Sciatic nerve (tissue), 2 donors: ENCODE measurements at regions not wholly inside any gene's neighbourhood (a gene's known extent, or its start where the extent isn't known, plus 50 kb on each side); places are given as distances from the start of the nearest gene placed in this dataset.
"Not testable (repeated sequence)": the region's sequence is repeated elsewhere in the genome, so short reads cannot be mapped to it uniquely, and the experiment has no call there.

ENCODE experiments used
- ATAC-seq: fragments of 200-7000 bp; cut with Tn5 transposase; one replicate; pipeline ENCODE4 v1.9.1; 2020; ENCODE audit warnings: mild to moderate bottlenecking, moderate library complexity
- DNase-seq: peaks from one replicate; pipeline ENCODE4 v3.0.0-alpha.2; 2020; ENCODE audit warnings: low spot score
- intact Hi-C: fragments of 100-400 bp; cut with DNase I; formaldehyde crosslinking; loops from one replicate; pipeline ENCODE4 v1.14.2; 2022
- donor health status: DM: no; HTN: no; CAD: no.
- donor health status: DM: no; HTN: no; CAD: no.

DNA sequence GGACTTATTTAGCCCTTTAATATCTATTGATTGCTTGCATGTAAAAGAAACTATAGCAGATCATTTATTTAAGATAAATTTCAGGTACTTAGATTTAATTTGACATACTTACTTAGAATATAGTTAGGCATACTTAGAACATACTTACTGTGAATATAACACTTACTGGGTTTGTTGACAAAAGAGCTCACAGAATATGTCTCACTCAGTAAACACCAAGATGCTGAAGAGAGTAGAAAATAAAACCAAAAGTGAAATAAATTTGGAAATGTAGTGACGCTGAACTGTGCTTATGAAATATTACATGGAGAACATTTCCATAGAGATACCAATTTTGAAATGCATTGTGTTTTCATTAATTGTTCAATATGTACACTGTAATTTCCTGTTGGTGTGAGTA lies 615.4 kb upstream of the MAN1A1 start:
- ATAC-seq (no peak), DNase-seq (no peak)
- intact Hi-C loops, result no loop called here

DNA sequence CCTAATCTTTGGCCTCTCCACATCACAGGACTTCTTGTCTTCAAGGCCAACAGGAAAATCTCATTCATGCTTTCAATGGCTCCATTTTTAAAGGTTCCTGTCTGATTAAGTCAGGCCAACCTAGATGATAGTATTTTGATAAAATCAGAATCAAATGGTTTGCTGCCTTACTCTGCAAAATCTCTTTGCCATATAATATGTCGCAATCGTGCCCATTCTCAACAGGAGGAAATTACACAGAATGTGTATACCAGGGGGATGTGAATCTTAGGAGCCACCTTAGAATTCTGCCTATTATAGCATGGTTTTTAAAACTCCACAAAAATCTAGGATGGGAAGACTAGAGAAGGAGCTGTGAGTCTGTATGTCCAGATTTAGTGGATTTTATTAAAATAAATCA lies 612.9 kb upstream of the MAN1A1 start:
- intact Hi-C loops, result no loop called here
- DNase-seq, result no peak

DNA sequence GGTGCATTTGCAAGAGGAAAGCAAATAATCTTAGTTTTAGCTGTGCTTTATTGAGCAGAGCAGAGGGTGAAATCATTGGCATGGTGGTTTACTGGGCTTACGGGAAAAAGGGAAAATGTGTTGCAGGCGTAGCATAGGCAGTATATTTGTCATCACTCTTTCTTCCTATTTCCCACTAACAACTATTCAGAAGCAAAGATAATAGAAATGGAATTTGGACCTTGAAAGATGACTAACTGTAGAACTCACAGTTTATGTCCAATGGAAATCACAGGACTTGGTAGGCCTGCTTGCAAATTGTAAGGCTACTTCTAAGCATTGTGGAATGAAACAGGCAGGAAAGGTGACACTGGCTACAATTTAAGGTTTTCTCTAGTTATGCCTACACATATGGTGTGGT lies 611.9 kb upstream of the MAN1A1 start:
- ATAC-seq (no peak), DNase-seq (no peak)
- intact Hi-C loops, result no loop called here

More for the DNA sequence above, 612.9 kb upstream of the MAN1A1 start:
- no peak for ATAC-seq

DNA sequence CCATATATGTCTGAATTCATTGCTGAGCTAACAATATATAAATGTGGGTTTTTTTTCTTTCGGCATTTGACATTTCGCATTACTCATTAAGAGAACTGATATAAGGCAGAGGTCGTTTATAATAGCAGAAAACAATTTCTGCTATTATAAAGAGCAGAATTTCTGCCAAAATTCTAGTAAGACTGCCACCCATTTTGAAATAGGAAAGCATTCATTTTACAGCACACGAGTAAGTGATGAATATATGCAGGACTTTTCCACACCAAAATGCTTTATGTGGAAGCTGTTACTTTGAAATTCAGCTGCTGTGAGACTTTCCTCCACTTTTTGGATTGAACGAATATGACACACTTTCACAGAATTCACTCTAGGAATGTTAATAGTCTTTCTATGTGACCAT lies 610.9 kb upstream of the MAN1A1 start:
- DNase-seq (no peak), ATAC-seq (no peak)
- intact Hi-C loops, result no loop called here

DNA sequence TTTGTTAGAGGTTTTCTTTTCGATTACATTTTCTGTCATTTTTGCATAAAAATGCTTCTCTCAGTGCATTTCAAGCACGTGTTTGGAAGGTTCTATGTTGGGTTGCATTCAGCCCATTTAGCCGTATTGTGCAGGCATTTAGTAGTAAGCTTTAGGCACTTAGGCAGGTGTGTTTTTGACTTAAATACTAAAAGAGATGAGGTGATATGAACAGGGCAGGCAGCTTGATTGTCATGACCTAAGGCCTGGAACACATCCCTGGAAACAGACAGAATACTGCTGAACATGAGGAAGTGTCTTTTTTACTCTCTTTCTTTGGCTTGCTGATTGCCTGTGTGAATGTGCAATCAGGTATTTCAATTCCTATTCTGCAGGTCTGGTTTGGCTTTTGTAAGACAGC lies 610.5 kb upstream of the MAN1A1 start:
- intact Hi-C loops, result no loop called here
- ATAC-seq, result no peak
- DNase-seq, result no peak

DNA sequence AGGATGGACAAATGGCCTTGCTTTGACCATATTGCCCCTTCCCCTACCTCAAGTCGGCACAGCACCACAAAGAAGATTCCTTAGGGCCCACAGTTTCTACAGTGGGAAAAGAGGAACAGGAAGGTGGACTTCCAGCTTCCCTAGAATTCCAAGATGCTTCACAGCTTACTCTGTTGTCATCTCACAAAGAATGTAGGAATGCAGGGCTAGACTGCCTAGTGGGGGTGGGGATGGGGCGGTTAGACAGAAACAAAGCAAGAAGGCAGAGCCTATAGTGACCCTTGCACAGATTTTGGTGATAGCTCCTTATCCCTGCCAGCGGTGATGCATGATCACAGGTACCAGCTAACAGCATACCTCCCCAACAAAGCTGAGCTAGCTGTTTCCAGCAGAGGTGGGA lies 607.6 kb upstream of the MAN1A1 start:
- no peak for ATAC-seq
- DNase-seq, result no peak
- intact Hi-C loops, result no loop called here

DNA sequence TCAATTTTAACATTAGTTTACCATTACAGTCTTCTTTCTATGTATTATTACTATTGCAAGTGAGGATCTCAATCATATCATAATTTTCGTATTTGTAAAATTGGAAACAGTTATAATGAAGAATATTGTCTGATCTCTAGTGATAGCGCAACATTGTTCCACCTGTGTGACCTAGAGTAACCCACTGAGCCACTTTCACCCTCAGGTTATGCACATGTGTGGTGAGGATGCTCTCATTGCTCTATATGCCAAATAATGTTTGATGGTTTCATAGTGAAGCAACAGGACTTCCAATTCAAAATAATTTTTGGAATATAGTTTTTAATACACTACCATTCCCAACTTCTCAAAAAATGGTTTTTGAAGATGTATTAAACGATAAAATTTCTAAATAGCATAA lies 603.1 kb upstream of the MAN1A1 start:
- intact Hi-C loops, result no loop called here
- ATAC-seq (no peak), DNase-seq (no peak)

DNA sequence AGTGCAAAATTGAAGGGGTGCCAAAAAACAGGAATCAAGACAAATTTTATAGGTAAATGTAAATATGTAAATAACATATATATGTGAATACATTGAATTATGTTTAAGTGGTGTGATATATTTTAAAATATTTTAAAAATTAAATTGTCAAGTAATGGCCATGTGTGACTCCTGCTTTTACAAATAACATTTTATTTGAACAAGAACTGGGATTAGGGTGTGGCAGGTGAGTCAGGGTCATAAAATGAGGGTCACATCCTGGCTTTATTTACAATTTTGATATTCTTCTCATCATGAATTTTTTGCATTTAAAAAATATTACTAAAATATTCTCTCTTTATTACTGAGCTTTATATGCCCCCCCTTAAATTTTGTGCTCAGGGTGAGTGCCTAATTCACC lies 601.1 kb upstream of the MAN1A1 start:
- no peak for DNase-seq
- intact Hi-C loops, result no loop called here
- no peak for ATAC-seq

DNA sequence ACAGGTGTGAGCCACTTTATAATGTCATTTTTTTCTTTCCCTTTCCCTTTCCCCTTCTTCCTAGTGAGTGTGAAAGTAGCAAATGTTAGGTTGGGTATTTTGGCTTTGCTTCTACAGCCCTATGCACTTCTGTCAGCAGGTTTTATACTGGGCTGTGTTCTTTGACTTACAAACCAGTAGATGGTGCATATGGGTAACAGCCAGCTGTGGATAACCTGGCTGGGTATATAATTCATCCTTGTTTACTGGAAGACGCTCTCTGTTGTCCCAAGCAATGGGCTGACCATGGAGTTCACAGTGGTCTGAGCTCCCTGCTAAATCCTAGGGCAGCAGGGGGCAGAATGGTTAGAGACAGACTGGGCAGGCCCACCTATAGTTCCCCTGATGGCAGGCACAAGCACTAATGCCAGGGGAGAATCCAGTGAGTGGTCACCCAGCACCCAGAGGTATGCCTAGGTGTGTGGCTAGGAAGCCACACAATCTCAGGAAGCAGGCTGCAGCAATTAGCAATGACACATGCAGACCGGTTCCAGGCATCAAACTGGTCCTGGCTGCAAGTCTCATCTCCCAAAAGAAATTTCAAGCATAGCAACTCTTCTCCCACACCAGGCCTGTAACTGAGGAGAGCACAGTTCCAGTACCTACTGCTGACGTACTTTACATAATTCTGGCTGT lies 592.7 kb upstream of the MAN1A1 start:
- ATAC-seq, result no peak
- no peak for DNase-seq
- intact Hi-C loops, result no loop called here

DNA sequence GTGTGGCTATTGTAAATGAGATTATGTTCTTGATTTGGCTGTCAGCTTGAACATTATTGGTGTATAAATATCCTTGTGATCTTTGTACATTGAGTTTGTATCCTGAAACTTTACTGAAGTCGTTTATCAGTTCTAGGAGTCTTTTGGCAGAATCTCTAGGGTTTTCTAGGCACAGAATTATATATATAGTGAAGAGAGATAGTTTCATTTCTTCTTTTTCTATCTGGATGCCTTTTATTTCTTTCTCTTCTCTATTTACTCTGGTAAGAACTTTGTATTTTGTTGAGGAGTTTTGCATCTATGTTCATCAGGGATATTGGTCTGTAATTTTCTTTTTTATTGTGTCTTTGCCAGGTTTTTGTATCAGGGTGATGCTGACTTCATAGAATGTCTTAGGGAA lies 589.2 kb upstream of the MAN1A1 start:
- DNase-seq (no peak), ATAC-seq (no peak)
- intact Hi-C loops, result no loop called here

DNA sequence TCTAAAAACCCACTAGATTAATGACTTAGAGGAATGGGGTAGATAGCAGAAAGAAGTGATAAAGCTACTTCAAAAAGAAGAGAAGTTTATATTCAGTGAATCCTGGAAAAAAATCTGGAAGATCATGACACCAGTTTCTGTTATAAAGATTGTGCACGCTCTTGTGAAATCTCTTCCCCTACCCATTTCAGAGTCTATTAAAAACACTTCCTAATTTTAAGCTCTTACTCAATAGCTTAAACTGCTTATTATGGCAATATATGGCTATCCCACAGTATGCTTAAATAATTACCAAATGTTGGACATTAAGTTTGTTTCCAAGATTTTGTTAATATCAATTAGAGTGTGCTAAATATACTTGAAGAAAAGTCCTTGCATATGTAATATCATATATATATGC lies 585.3 kb upstream of the MAN1A1 start:
- no peak for ATAC-seq
- intact Hi-C loops, result no loop called here
- no peak for DNase-seq

DNA sequence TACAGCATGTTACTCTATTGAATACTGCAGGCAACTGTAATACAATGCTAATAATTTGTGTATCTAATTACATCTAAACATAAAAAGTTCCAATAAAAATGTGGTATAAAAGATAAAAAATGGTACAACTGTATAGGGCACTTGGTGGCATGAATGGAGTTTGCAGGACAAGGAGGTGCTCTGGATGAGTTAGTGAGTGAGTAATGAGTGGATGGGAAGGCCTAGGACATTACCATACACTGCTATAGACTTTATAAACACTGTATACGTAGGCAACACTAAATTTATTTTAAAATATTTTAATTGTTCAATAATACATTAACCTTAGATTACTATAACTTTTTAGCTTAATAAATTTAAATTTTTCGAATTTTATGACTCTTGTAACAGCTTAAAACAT lies 579.6 kb upstream of the MAN1A1 start:
- DNase-seq (no peak), ATAC-seq (no peak)
- intact Hi-C loops, result no loop called here

DNA sequence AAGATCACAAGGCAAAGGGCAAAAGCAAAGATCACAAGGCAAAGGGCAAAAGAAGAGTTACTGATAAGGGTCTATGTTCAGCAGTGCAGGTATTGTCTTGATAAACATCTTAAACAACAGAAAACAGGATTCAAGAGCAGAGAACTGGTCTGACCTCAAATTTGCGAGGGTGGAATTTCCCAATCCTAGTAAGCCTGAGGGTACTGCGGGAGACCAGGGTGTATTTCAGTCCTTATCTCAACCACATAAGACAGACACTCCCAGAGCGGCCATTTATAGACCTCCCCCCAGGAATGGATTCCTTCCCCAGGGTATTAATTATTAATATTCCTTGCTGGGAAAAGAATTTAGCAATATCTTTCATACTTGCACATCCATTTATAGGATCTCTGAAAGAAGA lies 575.3 kb upstream of the MAN1A1 start:
- intact Hi-C loops, ATAC-seq, DNase-seq: not testable (repeated sequence)

DNA sequence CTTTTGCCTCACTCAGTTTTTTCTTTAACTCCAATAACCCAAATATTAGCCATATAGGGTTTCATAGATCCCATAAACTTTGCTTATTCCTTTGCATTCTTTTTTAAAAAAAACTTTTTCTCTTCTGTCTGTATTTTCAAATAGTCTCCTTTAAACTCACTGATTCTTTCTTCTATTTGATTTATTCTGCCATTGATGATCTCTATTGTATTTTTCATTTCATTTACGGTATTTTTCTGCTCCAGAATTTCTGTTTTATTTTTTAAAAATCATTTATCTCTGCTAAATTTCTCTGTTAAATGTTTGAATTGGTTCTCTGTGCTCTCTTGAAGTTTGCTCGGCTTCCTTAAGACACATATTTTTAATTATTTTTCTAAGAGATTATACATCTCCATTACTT lies 573.3 kb upstream of the MAN1A1 start:
- ATAC-seq, result no peak
- intact Hi-C loops, result no loop called here

DNA sequence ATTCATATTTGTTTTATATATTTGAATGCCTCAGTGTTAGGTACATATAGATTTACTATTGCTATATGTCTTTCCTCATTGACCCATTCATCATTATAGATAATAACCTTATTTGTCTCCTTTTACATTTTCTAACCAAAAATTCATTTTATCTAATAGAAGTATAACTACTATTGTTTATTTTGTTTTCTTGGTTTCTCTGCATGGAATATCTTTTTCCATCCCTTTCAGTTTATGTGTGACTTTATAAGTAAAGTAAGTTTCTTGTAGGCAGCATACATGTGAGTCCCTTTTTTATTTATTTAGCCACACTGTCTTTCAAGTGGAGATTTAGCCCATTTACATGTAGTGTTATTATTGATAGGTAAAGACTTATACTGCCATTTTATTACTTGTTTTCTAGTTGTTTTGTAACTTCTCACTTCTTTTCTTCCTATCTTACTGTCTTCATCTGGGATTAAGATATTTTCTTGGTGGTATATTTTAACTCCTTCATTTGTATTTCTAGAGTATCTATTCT lies 572.0 kb upstream of the MAN1A1 start:
- ATAC-seq (no peak), DNase-seq (no peak)
- intact Hi-C loops, result no loop called here

More for the DNA sequence above, 573.3 kb upstream of the MAN1A1 start:
- no peak for DNase-seq

DNA sequence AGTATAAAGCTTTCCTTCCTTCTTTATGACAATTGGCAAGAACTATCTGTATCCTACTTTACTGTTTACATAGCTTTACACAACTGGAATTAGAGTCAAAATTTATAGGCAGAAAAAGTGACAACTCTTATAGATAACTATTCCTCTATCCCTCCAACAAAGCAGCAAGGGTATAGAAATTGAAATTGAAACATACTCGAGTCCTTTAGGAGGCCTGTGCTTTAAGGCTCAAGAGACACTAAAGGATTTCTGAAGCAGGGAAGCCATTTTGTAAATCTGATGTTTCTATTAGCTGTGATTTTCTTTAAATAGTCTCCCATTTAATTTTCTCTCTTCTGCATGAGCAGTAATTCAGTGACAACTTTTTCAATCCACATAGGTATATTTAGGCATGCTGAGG lies 567.6 kb upstream of the MAN1A1 start:
- DNase-seq (no peak), ATAC-seq (no peak)
- intact Hi-C loops, result no loop called here

DNA sequence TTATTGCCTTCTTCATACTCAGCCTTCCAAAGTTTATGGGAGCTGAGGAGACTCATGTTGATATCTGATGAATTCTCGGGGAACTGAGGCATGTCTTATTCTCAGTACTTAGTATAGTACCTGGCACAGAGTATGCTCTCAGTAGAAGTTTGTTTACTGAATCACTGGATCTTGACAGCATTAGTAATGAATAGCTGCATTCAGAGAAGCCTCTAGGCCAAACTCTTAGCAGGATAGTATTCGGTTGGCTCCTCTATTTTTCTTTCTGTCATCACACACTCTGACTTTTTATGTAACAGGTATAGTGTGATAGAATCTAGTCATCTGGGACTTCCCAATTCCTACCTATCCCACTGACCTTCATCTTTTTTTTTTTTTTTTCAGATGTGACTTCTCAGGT lies 566.4 kb upstream of the MAN1A1 start:
- intact Hi-C loops, result no loop called here
- no peak for DNase-seq
- no peak for ATAC-seq

DNA sequence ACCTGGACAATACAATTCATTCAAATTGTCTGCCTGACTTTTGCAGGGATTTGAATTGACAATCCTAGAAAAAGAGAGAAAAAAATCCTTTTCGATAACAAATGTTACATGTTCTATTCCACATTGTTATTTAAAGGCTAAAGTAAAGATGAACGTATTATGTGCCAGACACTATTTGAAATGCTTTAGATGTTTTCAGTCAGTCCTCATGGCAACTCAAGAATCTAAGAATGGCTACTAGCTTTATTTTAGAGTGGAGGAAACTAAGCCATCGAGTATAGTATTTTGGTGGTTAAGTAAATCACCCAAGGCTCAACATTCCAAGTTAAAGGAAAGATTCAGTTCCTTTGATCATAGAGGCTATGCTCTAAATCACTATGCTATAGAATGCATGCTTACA lies 558.6 kb upstream of the MAN1A1 start:
- DNase-seq (no peak), ATAC-seq (no peak)
- intact Hi-C loops, result no loop called here

DNA sequence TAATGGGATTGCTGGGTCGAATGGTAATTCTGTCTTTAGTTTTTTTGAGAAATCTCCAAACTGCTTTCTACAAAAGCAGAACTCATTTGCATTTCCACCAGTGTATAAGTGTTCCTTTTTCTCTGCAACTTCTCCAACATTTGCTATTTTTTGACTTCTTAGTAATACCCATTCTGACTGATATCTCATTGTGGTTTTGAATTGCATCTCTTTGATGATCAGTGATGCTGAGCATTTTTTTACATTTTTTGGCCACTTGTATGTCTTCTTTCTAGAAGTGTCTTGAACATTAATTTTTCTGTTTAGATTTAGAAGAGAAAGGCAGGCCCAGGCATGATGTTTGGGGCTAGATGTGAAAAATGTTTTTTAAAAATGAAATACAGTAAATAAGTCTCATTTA lies 553.1 kb upstream of the MAN1A1 start:
- no peak for DNase-seq
- intact Hi-C loops, result no loop called here
- no peak for ATAC-seq

DNA sequence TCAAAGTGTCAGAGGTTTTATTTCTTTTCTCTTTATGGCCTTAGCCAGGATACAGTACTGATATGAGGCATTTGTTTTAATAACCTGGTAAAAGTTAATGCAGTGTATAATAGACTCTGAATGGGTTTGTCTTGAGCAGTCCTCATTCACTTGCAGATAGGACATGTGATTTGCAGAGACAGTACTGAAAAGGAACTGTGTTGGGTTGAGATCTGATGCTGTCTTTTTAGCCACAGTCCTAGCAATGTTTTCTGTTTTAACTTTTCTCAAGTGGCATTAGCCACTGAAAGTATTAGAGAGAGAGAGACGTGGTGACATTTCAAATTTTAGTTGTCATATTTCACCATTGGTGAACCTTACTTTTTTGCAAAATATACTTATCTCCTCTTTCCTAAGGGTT lies 547.2 kb upstream of the MAN1A1 start:
- DNase-seq (no peak), ATAC-seq (no peak)
- intact Hi-C loops, result no loop called here

DNA sequence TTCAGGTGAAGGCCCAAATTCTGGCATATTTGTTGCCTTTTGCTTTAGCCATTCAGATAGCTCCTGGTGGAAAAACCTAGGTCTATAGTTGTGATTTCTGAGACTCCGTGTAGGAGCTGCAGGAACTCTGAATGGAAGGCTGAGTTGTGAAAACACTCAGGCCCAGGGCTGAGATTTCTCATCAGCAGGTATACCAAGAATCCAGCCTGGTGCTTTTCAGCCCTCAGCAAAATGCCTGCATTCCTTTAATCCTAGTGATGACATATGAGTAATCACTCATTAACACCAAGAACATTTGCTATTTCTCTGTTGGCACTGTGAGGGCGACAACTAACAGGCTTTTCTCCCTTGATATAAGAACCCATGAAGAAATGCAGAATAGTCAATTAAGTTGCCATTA lies 546.1 kb upstream of the MAN1A1 start:
- DNase-seq (no peak), ATAC-seq (no peak)
- intact Hi-C loops, result no loop called here

DNA sequence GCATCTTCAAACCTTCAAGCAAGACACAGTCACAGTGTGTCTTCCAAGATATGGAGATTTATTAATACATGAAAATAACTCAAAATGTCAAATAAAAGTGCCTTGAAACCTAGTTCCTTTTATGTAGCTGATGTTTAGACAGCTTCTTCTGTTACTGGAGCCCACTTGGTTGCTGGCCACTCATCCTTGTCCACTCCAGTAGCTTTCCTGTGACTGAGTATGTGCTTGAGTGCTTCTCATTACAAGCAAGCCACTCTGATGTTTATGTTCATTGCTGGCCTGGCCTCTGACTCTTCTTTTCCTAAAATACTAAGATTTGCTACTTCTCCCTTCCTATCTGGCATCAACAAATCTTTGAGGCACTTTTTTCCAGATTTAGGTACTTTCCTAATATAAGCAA lies 545.2 kb upstream of the MAN1A1 start:
- DNase-seq (no peak), ATAC-seq (no peak)
- intact Hi-C loops, result no loop called here
